GM21717 (cell line): ENCODE measurements at regions not wholly inside any gene's neighbourhood (a gene's known extent, or its start where the extent isn't known, plus 50 kb on each side); places are given as distances from the start of the nearest gene placed in this dataset.
"Not testable (repeated sequence)": the region's sequence is repeated elsewhere in the genome, so short reads cannot be mapped to it uniquely, and the experiment has no call there.

Experiments used
- ATAC-seq: cut with Tn5 transposase; IDR thresholded peaks from one replicate; pipeline ENCODE4 v1.9.1; 2021; ENCODE audit warnings: mild to moderate bottlenecking, moderate library complexity; ENCODE audit not compliant: unreplicated experiment

DNA sequence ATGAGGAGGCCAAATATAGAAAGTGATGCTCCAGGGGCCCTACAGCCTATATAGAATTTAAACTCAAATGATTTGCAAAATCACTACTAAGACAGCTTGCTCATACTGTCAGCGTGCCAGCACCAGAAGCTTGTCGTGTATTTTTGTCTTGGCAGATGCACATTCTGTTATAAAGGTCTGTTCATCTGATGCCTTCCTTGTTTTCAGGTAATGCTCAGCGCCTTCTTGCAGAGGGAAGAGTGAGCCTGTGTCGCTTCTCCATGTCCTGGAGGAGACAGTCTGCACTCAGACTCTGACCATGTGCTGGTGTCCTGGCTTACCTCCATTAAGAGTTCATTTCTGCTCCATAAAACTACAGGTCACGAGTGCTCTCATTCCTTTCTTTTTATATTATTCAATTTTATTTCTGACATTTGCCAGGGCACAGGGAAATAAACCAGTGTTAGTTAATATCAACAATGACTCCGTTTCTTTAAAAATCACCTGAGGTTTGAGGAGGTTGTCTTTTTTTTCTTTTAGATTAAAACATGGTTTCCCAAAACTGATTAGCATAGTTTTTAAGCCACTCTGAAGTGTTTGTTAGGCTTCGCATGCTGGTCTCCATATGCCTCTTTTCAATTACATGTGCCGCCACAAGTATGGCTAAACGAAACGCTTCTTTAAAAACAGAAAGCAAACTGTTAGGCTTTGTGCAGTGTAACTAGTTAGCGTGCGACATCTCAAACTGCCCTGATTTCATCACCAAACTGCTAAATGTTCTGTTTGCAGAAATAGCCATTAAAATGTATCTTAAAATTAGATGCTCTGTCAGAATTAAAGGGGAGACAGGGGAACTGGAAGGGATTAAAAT, 215.2 kb upstream of the GK2 start:
- ATAC-seq = no peak

DNA sequence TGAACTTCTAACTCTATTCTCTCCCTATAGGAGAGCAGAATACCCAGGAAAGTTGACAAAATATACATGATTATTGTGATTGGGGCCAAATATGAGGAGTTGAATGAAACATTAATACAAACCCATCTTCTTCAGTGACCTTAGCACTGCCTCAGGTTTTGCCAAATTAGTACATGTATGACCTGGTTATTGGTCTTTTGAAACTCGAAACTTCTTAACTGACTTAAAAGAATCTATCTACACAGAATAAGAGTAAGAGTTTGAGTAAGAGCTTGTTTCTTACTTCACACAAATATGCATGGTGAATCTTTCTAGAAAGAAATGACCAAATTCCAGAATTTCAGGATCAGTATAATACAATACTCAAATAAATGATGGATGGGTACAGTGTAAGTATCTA, 213.0 kb upstream of the GK2 start:
- no peak for ATAC-seq

DNA sequence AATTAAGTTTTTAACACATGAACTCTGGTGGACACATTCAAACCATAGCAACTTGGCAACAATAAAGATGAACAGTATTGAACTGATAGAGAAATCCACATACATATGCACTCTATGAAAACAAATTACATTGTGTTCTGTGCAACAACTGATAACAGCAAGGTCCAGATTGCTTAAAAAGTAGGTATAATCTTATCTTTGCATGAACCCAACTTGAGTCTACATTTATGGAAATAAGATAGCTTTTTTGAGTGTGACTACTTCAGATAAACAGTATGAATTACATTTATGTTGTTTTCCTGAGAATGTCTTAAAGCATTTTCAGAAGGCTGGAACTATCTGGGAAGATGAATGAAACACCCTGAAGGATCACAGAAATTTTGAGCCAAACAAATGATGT, 212.6 kb upstream of the GK2 start:
- no peak for ATAC-seq

DNA sequence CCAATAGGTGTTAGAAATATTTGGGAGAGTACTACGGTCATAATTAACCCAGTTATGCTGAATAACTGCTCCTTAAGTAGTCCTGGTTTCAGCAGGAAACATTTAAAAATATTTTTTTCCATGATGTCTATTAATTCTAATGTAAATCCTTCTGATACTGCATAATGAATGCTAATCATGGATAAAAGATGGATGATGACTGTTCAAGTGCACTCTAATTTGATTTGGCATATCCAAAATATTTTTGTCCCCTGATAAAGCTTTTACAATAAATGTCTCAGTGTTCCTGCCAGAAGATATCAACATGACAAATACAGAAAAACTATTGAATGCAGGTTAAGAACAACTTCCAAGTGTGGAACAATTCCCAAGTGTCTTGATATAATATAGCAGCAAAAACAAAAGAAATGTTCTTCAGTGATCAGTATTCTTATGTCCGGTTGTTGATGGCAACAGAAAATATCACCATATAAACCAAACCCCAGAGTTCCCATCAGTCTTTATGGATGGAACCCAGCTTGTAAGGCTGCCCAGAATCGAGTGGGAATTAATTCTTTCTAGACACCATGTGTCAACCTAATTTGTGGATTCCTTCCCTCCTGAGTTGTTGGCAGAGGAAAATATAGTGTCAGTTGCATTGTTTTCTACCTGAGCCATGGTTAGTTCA, 205.4 kb upstream of the GK2 start:
- ATAC-seq = no peak

DNA sequence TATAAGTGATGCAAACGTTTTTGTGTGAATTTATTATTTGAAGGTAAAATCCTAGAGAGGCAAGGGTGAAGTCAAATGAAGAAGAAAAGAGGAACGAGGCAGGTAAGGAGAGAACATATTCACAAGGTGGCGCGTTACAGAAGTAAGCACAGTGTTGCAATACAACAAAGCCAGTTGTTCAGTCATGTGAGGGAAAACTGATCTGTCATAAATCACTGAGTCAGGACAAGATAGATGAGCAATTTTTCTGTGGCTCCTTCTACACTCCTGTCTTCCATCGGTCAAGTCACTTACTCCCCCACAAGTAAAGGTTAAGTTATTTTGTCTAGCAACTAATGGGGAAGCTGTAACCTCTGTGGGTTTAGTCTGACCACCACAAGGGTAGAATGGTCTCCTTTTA, 203.0 kb upstream of the GK2 start:
- ATAC-seq = no peak

DNA sequence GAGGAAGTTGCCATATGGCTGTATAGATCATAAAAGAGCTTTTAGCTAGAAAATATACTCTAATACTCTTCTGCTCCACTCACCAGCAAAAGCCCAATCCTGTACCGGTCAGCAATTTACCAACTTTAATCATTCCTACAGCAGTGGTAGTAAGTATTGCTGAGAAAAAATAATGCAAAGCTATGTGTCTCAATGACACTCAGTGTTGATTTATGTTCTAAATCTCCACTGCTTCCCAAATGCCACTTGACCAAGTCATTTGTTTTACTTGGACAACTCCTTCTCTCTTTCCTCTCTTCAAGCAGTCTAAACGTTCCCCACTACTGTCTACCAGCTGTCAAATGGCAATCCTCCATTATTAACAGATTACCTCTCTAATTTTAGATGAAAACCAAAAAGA, 201.8 kb upstream of the GK2 start:
- ATAC-seq = no peak

DNA sequence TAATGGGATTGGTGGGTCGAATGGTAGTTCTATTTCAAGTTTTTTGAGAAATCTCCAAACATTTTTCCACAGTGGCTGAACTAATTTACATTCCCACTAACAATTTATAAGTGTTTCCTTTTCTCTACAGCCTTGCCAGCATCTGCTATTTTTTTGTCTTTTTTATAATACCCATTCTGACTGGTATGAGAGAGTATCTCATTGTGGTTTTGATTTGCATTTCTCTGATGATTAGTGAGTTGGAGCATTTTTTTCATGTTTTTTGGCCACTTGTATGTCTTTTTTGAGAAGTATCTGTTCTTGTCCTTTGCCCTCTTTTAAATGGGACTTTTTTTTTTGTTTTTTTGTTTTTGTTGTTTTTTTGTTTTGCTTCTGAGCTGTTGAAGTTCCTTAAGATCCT, 200.0 kb upstream of the GK2 start:
- no peak for ATAC-seq

DNA sequence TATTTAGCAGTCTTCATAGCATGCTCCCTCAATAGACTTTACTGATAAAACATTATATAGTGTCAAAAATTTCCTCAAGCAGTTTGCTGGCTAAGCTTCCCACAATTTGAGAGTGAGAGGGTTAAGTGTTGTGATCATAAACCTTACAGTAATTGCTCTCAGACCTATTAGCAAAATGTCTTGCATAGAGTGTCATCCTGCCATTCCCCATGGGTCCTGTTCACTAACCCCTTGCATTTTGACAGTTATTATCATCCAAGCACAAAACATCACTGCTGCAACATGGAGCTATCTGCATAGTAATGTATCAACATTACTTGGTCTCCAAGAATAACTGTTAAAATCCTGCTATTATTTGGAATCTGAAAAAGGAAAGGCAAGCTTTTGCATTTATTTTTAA, 196.1 kb upstream of the GK2 start:
- ATAC-seq = no peak

DNA sequence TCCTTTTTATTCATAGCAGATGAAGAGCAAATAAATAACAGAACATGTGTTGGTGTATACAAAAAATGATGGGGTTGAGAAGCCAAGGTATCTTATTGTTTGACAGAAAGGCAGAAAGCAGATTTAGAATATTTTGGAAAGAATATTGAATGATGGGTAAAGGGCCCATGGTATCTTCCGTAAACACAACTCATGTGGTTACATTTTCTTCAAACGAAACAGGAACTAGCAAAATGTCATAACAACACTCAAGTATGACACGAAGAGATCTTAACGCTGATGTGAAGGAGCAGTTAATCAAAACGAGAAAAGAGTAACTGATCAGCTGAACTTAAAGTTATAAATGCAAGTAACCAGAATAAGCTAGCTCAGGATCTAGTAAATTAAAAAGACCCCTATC, 195.7 kb upstream of the GK2 start:
- ATAC-seq = peak; percentile 65

DNA sequence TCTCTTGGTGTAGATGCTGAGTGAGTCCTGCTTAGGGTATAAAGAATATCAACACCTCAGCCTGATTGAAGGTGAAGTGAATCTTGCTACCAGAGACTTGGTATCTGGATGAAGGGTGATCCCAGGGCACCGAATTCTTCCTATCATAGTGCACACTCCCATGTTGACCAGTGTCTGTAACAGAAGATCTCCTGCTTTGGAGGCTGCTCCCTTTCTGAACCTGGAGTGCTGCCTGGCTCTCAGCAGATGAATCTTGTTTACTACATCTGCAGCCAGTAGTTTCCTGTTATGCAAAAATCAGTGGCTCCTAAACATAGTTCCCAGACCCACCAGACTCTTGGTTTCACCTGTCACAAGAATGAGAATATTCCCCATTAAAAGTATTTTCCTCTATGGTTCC, 191.7 kb upstream of the GK2 start:
- no peak for ATAC-seq

DNA sequence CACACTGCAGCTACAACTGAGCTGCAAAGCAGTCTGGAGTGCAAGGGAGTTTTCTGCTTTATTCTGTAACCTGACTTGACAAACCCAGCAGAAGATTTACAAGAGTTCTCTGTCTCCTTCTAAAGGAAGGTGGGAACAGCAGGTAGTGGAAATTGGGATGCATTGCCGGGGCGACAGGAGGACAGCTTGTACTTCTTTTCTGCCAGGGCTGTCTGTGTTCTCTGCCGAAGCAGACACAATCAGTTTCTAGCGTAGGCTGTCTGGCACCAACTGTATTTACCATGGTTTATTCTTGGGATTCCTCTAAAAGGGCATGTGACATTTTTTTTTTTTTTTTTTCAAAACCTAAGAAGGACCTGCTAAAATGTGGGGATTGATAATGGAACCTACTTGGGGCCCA, 190.8 kb upstream of the GK2 start:
- ATAC-seq = no peak

DNA sequence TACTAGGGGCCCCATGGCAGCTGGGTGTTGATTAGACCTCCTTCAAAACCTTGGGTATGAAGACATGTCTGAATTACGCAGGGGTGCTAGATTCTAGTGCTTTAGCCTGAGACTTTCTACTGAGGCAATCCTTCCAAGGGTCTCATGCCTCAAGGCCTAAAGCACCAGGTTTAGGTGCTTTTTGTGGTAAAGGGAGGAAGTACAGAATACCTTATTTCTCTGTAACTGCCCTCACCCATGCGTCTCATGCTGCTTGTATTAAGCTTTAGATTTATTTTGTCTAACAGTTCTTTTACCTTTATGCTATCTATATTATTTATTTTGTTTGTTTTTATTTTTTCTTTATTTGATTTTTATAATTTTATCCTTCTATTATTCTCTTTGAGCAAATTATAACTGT, 190.2 kb upstream of the GK2 start:
- no peak for ATAC-seq

DNA sequence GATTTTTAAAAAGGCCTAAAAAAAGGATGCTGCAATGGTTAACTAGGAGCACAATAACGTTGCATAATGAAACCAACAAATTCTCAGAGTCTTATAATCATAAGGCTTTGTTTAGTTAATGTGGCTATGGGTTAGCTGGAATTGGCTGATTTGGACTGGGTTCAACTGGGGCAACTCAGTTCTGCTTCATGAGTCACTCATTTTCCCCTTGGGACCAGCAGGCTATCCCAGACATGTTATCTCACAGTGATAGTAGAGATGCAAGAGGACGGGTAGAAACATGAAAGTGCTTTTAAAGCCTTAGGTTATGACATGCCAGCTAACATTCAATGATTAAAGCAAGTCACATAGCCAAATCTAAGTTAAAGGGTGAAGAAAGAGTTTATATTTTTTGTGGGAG, 189.2 kb upstream of the GK2 start:
- no peak for ATAC-seq

DNA sequence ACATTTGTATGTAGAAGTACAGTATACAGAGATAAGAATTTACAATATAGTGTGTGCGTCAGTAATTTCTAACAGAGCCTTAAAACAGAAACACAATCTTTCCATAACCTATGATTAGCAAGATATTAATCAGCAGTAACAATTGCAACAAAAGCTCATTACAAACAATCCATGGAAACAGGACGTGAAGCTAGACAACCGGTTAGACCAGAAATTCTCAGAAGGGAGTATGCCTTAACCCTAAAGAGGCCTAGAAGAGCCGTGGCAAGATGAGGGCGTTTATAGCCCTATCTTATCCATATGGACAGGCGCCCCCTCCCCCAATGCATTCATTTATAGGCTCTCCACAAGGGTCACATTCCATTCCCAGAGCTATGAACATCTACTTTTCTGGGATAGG, 184.2 kb upstream of the GK2 start:
- ATAC-seq = not testable (repeated sequence)

DNA sequence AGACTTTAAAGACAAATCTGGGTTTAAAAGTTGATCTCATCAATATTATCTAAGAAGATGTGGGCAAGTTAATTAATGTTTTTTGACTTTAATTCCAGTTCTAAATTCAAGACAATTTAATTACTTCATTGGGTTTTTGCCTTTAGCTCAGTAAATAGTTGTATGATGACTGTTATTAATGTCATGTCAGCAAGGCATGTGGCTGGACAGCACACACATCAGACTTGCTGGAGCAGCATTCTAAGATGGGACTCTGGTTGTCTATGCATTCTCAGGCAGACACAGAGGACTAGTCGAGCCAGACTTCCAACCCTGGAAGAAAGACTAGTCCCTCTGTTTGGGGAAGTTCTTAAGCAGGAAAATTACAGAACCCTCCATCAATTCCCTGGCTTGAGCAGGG, 180.7 kb upstream of the GK2 start:
- no peak for ATAC-seq

DNA sequence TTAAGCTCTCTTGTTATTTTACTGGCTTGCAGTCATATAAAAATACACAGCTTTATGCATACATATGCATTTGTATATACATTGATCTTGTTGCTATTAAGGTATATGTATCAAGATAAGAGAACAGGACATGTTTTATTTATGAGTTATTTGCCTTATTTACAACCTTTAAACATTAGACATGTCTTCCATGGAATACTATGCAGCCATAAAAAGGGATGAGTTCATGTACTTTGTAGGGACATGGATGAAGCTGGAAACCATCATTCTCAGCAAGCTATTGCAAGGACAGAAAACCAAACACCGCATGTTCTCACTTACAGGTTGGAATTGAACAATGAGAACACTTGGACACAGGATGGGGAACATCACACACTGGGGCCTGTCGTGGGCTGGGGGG, 179.2 kb upstream of the GK2 start:
- ATAC-seq = not testable (repeated sequence)

DNA sequence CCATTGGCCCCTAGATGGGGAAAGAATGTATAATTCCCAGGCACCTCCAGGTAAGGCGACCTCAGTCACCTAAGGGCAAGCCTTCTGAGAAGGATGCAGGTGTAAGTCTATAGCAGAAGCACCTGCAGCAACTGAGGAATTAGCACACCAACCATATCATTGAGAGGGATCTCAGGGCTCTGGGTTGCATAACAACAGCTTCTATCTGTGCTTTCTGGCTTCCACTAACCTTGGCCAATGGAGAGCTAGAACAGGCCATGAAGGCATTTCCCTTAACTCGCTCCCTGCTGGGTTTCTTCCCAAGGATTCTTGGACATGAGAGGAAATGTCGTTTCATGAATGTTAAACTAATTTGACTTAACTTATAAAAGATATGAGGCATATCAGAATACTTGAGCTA, 177.8 kb upstream of the GK2 start:
- no peak for ATAC-seq

DNA sequence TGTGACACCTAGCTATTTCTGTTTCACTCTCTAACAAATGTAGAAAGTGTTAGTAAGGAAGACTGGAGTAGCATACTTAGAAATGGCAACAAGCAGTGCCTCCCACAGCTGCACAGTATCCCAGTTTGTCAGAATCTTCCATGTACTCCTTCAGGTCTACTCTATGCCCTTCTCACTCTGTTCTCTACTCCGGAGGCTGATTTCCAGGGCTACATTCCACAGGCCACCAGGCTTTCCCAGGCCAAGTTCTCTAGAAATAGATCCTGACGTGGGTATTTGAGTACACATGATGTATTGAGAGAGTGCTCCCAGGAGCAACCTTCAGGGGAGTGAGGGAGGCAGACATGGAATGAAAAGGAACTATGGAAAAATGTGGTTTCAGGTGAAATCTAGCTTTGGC, 177.3 kb upstream of the GK2 start:
- no peak for ATAC-seq

DNA sequence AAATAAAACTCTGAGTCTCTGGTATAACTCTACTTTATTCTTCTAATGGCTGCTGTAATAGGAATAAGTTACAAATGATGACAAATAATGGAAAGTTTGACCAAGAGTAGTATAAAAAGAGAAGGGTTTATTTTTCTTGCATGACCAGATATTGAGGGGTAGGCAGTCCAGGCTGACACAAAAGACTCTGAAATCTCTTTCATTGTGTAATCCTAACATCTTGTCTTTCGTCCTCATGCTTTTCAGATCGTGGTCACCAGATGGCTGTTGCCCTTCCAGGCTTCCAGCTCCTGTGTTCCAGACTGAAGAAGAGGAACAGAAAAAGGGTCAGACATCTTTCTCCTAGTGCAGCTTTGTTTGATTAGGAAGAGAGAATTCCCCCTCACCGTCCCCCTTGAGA, 176.9 kb upstream of the GK2 start:
- no peak for ATAC-seq

DNA sequence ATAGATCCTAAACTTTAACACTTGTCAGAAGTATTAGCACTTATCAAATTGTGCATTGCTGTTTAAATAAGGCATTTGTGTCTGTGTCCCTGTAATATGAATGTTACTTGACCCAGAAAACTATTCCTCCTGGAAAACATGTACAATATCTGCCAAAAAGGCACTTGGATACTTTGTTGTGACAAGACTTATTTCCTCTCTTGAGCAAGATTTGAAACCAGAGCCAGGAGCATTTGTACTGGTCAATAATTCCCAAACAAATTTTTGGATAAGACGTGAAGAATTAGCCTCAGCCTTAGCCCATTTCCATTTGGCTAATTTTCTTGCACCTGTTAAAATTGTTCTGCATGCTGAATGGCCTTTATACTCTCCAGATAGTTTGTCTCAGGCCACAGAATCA, 176.3 kb upstream of the GK2 start:
- ATAC-seq = no peak

DNA sequence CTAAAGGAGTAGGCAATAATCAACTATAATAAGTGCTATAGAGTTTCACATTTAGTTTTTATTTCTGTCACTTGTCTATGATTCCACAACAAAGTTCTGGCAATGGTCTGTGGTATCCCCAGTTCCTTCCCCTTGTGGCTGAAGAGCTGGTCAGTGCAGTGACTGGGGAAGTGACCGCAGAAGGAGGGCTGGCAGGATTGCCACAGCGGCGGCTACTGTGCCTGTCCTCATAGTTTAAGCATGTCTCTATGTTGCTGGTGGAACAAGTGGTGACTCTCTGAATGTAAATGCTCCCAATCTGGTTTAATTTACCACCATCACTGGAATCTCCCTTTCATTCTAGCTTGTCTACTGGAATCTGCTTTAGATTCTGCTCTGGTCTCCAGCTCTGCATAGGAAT, 170.6 kb upstream of the GK2 start:
- no peak for ATAC-seq

DNA sequence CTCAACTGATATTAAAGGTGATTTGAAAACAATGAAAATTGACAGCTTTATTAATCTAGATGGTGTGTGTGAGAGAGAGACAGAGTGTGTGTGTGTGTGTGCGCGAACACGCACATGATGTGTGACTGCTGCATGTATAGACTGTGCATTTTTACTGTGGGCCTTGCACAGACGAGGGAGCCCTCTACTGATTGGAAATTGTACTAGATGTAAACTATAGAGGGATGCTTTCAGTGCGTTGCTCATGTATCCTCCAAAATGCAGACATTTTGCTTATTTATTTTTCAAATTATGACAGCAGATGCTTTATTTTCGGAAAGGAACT, 168.4 kb upstream of the GK2 start:
- no peak for ATAC-seq
